HG02610 (cell line): ENCODE measurements at regions not wholly inside any gene's neighbourhood (a gene's known extent, or its start where the extent isn't known, plus 50 kb on each side); places are given as distances from the start of the nearest gene placed in this dataset.

ENCODE experiments used
- ATAC-seq: cut with Tn5 transposase; IDR thresholded peaks from one replicate; pipeline ENCODE4 v1.9.1; 2021; ENCODE audit warnings: mild to moderate bottlenecking, moderate library complexity; ENCODE audit not compliant: unreplicated experiment

DNA sequence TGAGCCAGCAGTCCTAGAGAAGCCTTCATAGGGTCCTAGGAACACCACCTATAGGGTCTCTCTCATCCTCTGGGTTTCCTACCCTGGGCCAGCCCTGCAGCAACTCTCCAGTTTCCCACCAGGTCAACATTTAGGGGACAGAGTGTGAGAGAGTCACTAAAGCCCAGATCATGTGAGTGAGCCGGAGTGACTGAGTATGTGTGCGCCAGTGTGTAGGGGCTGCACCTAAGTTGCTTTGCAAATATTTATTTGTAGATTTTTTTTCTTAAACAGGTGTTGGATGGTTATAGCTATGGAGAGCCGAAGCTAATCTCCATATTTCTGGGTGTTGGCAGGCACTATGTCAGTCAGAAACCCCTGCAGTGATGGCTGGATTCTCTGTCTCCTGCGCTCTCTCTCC is 232.5 kb upstream of the NCAM1 start:
- ATAC-seq, result no peak

DNA sequence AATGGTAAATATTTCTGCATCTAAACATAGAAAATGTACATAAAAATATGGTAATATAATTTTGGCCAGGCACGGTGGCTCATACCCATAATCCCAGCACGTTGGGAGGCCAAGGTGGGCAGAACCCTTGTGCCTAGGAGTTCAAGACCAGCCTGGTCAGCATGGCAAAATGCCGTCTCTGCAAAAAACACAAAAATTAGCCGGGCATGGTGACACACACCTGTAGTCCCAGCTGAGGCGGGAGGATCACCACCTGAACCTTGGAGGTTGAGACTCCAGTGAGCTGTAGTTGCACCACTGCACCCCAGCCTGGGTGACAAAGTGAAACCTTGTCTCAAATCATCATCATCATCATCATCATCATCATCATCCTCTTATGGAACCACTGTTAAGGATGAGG is 230.6 kb upstream of the NCAM1 start:
- ATAC-seq, result no peak

DNA sequence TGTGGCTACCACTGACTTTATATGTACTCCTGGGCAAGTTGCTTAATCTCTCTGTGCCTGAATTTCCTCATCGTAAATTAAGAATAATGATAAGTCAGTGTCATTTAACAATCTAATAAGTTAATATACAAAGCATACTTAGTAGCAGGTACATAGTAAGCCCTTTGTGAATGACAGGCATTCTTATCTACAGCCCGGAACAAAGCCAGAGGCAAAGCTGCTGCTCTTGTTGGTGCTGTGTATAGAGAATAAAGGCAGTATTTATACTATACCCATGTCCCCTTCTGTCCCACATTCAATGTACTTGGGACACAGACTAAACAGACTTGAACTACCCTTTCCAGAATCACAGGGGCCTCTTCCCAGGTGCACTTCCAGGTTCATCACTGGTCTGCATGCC is 229.7 kb upstream of the NCAM1 start:
- no peak for ATAC-seq

DNA sequence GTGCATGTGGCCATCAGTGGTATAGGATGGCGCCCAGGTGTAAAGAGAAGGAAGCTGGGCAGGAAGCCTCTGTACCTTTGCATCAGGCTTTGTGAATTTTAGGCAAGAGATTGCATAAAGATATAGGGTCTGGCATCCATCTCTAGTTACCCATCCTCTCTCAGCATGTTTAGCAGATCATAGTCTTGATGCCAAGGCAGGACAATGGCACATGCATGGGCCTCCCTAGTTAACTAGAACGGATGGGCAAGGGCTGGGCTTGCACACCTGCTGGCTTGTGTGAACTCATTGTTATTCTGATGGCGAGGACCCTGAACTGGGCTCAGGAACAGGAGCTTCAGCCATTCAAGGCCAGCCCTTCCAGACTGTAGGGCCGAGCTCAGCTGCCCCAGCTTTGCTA is 229.2 kb upstream of the NCAM1 start:
- no peak for ATAC-seq

DNA sequence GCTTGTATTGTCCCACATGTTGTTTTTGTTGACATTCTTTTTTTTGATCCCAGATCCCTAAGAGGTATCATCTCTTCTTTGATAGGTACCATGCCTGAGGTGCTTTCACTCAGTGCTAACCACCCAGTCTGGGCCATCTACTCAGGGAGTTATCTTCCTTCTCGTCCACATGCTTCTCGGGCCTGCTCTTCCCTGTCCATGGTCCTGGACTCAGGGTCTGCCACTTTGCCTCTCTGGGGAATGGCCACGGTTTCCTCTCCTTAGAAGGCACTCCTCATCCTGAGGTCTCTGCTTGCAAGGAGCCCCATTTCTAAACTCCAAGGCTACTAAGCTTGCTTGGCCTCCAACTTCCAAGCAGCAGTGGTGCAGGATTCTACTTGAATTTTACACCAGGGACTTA is 227.0 kb upstream of the NCAM1 start:
- no peak for ATAC-seq

DNA sequence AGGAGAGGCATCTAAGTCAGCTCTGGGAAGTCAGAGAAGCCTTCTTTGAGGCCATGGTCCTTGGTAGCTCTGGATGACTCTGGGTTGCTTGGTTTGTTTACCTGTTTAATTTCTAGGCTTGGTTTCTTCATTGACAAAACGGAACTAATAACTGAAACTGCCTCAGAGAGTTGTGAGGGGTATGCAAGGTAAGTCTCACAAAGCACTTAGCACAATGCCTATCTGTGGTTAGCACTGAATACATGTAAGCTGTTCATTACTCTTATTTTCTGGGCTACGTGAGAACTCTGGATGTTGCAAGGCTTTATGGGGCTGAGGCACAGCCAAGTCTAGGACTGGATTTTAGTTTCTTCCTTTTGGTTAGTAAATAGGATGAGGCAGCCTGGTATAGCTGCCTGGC is 225.8 kb upstream of the NCAM1 start:
- no peak for ATAC-seq

DNA sequence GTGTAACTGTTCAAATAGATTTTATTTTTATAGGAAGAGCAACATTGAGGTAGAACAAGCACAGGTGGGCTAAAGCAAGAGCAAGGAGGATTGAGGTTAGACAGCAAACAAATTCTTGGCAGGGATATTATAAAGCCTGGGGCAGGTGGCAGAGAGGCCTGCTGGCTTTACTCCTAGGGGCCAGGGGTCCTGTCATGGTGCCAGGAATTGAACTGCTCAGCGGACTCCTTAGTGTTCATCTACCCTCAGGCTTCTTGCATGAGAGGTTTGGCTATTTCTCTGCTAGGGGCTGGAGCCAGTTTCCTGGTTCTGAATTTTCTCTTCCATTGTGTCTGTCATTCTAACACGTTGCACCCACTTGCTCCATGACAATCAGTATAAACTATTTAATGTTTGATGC is 217.2 kb upstream of the NCAM1 start:
- no peak for ATAC-seq

DNA sequence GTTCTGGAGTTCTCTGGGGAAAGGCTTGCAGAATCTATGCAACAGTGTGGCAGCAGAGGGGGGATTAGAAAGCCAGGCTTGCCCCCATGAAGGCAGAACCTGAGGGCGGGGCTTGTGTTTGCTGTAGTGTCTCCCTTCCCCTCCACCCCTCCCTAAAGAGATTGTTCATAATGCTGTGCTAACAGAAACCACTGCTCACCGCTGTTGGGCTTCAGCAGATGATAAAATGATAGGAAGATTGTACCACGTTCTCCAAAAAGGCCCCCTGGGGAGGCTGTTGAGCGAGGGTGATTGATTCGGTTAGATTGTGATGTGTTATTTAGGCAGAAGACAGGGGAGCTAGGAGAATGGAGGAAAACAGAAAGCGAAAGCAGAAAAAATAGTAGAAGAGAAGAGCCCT is 215.2 kb upstream of the NCAM1 start:
- ATAC-seq, result no peak

DNA sequence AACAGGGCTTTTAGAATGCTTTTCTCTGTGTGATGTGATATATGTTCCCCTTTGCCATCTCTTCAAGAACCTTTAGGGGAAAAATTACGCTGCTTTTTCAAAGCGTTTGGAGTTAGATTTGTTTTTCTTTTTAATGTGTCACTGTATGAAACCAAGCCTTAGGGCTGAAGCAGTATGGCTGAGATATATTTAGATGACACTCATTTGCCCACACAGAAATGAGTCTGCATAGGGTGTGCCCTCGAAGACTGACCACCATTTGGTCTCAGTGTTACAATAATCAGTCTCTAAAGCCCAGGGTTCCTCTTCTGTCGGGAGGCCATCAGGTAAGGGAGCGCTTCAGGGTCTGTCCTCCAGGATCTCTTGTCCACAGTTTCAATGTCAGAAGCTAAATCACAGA is 213.0 kb upstream of the NCAM1 start:
- no peak for ATAC-seq

DNA sequence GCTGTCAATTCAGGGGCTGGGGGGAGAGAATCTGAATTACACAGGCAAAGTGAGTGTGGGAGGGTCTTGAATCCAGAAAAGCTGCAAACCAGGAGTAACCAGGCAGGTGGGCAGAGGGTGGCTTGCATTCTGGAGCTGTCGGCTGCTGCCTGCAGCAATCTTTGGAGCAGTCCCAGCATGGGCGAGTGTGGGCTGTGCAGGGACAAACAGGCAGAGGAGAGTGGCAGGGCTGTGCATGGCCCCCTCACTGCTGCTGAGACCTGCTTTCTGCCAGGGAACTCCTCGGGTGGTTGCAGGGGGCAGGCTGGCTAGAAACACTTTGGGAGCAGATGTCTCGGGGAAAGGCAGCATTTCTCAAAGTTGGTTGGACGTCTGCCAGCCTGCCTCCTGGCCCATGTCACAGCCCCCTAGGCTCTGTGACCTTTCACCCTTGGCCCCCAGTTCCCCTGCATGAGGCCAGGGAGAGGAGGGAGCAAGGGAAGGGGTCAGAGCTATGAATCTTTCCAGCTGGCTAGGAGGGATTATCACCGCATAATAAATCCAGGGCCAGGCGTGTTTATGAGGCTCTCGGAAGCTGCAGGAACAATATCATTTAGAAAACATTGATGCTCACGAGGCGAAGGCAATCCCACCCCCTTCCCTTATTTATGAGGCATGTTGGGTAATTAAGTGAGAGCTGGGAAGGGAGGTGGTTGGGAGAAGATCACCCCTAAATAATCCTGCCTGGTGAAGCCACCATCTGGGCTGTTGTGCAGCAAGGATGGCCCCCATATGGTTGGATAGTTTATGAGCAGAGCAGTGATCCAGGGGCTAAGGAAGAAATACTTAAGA is 212.3 kb upstream of the NCAM1 start:
- ATAC-seq, result no peak

DNA sequence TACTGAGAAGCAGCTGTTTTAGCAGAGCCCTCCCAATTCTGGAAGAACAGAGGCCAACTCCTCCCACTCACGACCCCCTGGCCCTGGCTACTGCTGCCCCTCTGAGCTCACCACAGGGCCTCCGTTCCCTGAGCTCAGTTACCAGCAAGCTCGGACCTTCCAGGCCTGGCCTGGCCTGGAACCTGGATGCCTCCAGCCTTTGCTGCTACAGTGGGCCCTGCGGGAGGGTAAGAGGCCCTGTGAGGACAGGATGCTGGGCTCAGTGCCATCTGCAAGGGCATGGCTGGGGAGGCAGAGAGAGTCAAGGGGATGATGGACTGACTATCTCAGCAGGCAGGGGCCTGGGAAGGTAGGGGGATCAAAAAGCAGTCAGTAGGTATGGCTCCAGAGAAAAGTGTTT is 209.9 kb upstream of the NCAM1 start:
- no peak for ATAC-seq

DNA sequence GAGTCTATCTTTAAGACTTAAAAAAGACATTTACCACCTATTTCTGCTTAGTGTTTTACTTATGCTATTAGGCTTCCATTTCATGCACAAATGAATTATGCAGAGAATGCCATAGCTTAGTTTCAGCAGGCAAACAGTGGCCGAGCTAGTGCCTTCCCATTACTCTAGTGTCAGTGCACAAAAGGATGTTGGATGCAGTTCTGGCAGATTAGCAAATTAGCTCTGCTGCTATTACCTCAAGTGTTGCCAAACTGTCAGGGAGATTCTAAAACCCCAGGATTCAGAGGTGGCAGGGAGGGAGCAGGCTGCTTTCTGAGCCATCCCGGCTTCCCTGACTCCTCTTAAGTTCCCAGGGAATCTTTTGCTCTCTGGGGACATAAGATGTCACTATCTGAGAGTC is 209.4 kb upstream of the NCAM1 start:
- no peak for ATAC-seq

DNA sequence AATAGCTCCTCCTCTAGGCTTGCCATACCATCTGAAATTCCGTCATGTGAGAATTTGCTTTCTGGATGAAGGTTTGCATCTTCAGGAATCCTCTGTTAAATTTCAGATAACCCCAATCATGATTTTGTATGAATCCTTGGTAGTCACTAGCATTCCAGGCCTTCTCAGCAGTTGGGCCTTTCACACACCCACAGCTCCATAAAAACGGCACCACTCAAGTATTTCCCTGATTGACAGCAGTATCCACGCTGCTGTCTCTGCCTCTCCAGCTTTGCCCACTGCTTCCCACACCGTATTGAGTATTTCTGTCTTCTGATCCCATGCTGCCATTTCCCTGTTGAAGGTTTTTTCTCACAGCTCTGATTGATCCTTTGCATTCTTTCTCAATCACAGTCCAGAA is 208.7 kb upstream of the NCAM1 start:
- no peak for ATAC-seq

DNA sequence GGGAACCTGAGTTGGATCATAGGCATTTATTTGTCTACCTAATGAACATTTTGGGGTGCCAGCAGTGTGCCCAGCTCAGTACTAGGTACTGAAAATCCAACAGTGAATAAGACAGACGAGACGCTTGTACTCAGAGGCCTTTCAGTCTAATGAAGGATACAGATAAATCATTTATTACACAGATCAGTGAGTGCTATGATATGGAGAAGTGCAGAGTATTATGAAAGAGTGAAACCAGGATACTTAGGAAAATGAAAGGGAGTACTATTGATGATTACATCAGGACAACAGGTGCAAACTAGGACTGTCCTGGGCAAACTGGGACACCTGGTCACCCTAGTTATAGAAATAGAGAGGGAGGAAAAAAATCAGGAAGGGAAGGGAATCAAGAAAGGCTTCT is 207.5 kb upstream of the NCAM1 start:
- ATAC-seq, result no peak

DNA sequence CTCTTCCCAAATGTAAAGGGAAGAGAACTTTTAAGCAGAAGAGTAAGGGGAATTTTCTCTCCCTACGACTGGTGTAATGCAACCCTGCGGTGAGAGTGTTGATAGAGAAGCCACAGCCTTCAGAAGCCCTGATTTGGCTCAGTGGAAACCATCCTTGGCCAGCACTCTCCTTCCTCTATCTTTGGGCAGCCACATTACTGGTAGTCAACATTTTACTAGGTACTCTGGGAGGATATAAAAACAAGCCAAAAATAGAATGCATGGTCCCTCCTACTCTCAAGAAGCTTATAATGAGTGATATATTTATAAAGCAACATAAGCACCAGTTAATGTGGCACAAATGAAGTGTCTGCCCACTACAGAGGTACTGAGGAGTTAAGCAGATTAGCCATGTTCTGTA is 201.8 kb upstream of the NCAM1 start:
- no peak for ATAC-seq

DNA sequence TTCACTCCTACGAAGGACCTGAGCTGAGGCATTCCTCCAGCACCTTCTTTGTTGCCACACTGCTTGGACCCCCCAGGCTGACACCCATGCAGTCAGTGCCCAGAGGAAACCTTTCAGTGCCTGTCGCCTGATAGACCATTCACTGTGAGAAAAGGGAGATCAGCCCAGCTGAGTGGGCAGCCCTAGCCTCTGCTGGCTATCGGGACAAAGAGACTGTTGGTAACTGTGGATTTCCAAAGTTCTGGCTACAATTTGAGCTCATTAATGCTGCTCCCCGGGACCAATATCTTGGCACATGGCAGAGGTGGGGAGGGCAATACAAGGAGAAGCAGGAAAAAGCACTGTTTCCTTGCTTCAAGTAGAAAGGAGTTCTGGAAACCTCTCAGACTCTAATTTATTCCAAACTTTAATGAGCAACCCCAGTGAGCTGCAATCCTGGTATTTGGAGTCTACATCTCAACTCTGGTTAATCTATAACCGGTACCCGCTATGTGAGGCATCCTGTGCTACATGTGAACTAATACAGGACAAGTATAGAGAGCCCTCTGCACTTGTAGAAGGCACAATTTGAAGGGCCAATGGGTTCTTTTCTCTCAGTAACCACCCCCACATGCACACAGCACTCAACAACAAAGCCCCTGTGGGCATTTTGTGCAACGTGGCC is 200.7 kb upstream of the NCAM1 start:
- ATAC-seq, result no peak

DNA sequence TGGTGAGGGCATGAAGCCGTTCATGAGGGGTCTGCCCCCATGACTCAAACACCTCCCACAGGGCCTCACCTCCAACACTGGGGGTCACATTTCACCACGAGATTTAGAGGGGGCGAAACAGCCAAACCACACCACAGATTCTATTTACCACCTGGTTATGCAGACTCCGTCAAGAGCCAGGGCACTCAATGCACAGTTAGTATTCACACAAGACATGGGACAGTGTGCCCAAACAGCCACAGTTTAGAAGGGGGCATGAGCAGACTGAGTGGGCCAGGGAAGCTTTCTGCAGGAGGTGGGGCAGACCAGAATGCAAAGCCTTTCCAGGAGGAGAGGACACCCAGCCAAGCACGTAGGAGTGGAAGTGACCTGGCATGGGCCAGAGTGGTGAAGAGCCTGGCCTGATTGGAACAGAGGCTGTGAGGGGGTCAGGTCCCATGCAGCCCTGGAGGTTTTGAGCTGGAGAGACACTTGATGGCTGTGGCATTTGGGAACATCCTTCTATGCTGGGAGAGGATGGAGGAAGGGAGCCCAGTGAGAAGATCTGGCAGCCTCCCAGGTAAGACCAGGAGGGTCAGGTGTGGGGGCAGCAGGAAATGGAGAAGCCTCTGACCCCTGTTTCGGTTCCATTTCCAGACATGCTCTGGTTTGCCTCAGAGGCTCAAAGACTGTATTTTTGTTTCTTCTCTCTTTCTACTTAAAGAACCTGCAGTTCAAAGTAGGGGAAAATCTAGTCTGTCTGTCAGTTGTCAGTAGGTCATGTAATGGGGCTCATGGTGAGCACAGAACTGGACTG is 199.1 kb upstream of the NCAM1 start:
- no peak for ATAC-seq

DNA sequence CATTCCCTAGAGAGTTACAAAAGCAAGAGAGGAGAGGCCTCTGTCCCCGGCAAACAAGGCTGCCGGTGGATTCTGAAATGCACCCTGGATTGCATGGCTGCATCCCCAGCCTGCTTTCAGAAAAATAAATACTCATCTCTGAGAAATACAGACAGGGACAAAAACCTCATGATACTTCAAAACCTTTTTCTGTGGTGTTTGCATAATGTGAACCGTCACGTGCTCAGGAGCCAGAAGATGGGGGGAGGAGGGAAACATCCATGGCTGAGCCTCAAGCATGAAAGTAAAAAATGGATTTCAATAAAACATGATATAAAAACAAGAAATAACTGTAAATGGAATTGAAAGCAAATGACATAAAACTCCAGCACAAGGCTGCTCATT is 198.5 kb upstream of the NCAM1 start:
- no peak for ATAC-seq

DNA sequence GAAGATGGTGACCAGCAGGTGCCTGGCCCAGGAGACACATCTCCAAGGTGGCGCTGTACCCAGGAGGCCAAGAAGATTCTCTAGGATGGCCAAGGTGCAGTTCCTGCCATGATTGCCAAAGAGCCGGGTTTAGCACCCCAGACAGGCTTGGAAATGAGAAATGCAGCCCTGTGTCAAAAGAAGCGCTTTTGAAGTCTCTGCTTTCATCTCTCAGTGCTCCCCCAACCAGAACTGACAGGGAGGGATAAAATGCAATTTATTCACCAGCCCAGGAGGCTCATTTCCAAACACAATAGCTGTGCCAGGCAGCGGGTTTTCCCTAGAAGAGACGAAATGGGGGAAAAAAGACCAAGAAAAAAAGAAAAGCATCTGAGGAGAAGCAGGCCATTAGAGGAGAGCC is 195.9 kb upstream of the NCAM1 start:
- no peak for ATAC-seq

DNA sequence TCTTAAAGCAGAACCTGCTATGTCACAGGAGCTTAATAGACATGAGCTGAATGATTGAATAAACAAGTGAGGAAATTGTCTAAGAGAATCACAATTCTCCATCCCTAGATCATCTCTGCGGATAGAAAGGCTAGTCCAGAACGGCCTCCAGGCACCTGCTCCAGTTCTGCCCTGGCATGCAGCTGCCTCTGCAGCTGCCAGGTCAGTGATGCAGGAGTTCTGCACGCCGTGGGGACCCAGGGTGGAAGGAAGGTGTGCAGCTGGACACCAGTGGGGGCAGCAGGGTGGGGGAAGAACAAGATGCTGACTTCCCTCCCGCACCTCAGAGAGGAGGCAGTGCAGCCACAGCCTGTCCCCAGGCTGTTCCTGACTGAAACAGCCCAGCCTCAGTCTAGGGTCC is 192.1 kb upstream of the NCAM1 start:
- no peak for ATAC-seq

DNA sequence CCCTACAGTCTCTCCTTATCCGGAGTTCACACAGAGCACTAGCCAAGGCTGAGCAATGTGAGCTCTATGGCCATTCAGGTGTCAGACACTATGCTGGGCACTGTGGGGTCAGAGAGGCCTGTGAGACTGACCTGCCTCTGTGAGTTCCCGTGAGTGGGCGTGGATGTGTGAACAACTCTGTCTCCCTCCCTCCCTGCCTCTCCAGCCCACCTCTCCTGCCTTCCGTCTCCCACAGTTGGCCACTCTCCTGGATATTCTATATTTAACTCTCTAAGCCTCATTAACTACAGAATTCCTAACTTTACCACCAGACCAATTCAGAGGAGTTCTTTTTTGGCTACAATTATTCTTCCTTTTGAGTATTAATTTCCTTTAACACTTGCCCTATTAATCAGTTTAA is 191.6 kb upstream of the NCAM1 start:
- no peak for ATAC-seq

DNA sequence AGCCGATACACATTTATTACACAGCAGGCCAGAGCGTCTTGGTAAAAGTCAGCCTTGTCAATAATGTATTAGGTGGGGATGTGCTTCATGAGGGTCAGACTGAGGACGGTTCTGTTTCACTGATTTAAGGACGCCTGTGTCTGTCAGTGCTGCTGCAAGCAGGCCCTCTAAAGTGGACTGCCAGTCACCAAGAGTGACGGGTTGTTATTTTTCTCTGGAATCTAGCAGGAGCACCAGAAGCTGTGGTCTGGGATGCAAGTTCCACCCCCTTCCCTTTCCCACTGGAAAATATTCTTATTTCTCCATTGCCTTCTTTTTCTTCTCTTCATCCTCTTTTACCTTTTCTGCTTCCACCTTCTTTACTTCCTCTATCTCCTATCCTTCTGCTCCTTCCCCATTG is 191.2 kb upstream of the NCAM1 start:
- no peak for ATAC-seq
